Hematopoietic multipotent progenitor cell treated with erythropoietin and hydrocortisone succinate and interleukin-3 and kit ligand, for 4 days (in vitro differentiated cells): ENCODE measurements at regions not wholly inside any gene's neighbourhood (a gene's known extent, or its start where the extent isn't known, plus 50 kb on each side); places are given as distances from the start of the nearest gene placed in this dataset.
"Not testable (repeated sequence)": the region's sequence is repeated elsewhere in the genome, so short reads cannot be mapped to it uniquely, and the experiment has no call there.

Source experiments
- DNase-seq: peaks from one replicate; pipeline ENCODE4 v3.0.0-alpha.2; 2015

- DNase-seq = no peak
Observed at GRCh38 chr20:5696011-5696559, 54.1 kb upstream of the SHLD1 start.

GRCh38 chr20:5691918-5692618 lies 58.1 kb upstream of the SHLD1 start:
- DNase-seq = no peak

GRCh38 chr20:5689463-5689862 lies 60.7 kb upstream of the SHLD1 start:
- DNase-seq = no peak

GRCh38 chr20:5688431-5688972 lies 61.7 kb upstream of the SHLD1 start:
- DNase-seq = no peak

- no peak for DNase-seq
Observed at GRCh38 chr20:5687884-5688283, 62.3 kb upstream of the SHLD1 start.

- no peak for DNase-seq
Observed at GRCh38 chr20:5686384-5687105, 63.7 kb upstream of the SHLD1 start.

GRCh38 chr20:5682556-5682955 lies 67.6 kb upstream of the SHLD1 start:
- DNase-seq = peak; percentile 39

- no peak for DNase-seq
Observed at GRCh38 chr20:5680192-5680591, 69.4 kb upstream of the GPCPD1 start.

GRCh38 chr20:5678777-5679176 lies 68.0 kb upstream of the GPCPD1 start:
- DNase-seq = no peak

GRCh38 chr20:5677944-5678343 lies 67.1 kb upstream of the GPCPD1 start:
- DNase-seq = not testable (repeated sequence)

GRCh38 chr20:5677389-5677788 lies 66.6 kb upstream of the GPCPD1 start:
- DNase-seq = no peak

- DNase-seq = peak; percentile 95
Observed at GRCh38 chr20:5675103-5676091, 64.6 kb upstream of the GPCPD1 start.

GRCh38 chr20:5674176-5674660 lies 63.4 kb upstream of the GPCPD1 start:
- DNase-seq = peak; percentile 89

- no peak for DNase-seq
Observed at GRCh38 chr20:5670874-5671273, 60.1 kb upstream of the GPCPD1 start.

GRCh38 chr20:5670036-5670536 lies 59.3 kb upstream of the GPCPD1 start:
- DNase-seq = no peak

GRCh38 chr20:5668529-5668868 lies 57.7 kb upstream of the GPCPD1 start:
- no peak for DNase-seq

- no peak for DNase-seq
Observed at GRCh38 chr20:5667705-5668528, 57.1 kb upstream of the GPCPD1 start.

- no peak for DNase-seq
Observed at GRCh38 chr20:5665417-5665816, 54.6 kb upstream of the GPCPD1 start.

GRCh38 chr20:5663396-5663795 lies 52.6 kb upstream of the GPCPD1 start:
- DNase-seq = no peak

- peak; percentile 72 for DNase-seq
Observed at GRCh38 chr20:5662769-5663168, 52.0 kb upstream of the GPCPD1 start.

GRCh38 chr20:5660756-5661155 lies 50.0 kb upstream of the GPCPD1 start:
- DNase-seq = not testable (repeated sequence)
